ENCODE measurements at regions not wholly inside any gene's neighbourhood (a gene's known extent, or its start where the extent isn't known, plus 50 kb on each side); places are given as distances from the start of the nearest gene placed in this dataset.

DNA sequence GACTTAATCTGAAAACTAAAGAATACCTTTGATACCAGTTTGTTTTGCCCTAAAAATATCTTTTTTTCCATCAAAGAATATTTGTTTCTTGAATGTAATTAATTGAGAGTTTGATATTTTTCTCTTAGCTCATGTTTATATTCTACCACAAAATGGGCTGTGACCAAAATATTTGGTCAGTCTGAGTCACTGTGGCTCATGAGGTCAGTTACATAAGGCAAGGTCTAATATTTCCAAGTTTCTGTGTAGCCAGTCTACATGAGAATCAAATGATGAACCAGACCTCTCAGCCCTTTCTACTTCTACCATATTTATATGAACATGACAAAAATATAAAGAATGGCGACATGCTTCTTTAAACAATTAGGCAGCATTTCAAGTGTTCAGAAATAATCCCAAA, 83.0 kb upstream of the IVNS1ABP start:
- H3K9me3 ChIP-seq, result no peaks in the 10 kb centered on the region
- H3K4me1 ChIP-seq, result no peaks in the 10 kb centered on the region
- no peak overlapping the region for H3K4me3 ChIP-seq
- no peak overlapping the region for H3K27ac ChIP-seq
- TF ChIP-seq POLR2A (IDR thresholded peaks at IDR 0.05) (no peak), CTCF (IDR thresholded peaks at IDR 0.05) (no peak)
- no peaks in the 10 kb centered on the region for H3K36me3 ChIP-seq
- no peak for DNase-seq
- H3K27me3 ChIP-seq, result no peaks in the 10 kb centered on the region

DNA sequence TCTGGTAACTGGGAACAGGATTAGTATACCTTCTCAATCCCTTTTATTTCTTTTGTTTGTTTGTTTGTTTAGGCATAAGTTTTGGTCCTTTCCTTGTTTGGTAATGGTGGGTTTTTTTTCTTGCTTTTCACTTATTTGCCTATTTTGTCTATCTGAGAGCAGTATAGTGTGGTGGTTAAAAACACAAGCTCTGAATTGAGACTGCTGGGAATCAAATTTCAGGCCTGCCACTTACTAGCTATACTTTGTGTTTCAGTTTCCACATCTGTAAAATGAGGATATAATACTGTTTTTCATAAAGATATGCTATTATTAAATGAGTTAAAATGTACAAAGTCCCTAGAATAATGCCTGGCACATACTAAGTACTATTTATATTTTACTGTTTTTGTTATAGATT, 81.6 kb upstream of the IVNS1ABP start:
- Histone ChIP-seq H3K9me3 (no peaks in the 10 kb centered on the region), H3K4me3 (no peak overlapping the region), H3K27ac (no peak overlapping the region), H3K27me3 (no peaks in the 10 kb centered on the region), H3K4me1 (no peaks in the 10 kb centered on the region), H3K36me3 (no peaks in the 10 kb centered on the region)
- TF ChIP-seq CTCF (IDR thresholded peaks at IDR 0.05) (no peak), POLR2A (IDR thresholded peaks at IDR 0.05) (no peak)
- DNase-seq, result no peak

DNA sequence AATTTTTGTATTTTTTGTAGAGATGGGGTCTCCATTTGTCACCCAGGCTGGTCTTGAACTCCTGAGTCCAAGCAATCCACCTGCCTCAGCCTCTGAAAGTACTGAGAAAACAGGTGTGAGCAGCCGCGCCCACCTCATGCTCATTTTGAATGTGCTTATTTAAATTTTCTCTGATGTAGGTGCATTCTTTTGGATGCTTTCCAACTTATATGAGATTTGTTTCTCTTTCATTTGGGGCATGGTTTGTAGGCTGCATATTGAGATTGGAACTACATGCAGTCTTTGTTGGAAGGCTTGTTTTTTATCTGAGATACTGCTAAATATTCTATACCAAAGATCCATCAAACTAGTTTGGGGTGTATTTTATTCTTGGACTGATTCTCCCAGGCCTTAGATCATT, 81.0 kb upstream of the IVNS1ABP start:
- H3K27me3 ChIP-seq, result no peaks in the 10 kb centered on the region
- H3K36me3 ChIP-seq, result no peaks in the 10 kb centered on the region
- no peaks in the 10 kb centered on the region for H3K9me3 ChIP-seq
- H3K27ac ChIP-seq, result no peak overlapping the region
- H3K4me1 ChIP-seq, result no peaks in the 10 kb centered on the region
- TF ChIP-seq POLR2A (IDR thresholded peaks at IDR 0.05) (no peak), CTCF (IDR thresholded peaks at IDR 0.05) (no peak)
- DNase-seq, result no peak
- no peak overlapping the region for H3K4me3 ChIP-seq

DNA sequence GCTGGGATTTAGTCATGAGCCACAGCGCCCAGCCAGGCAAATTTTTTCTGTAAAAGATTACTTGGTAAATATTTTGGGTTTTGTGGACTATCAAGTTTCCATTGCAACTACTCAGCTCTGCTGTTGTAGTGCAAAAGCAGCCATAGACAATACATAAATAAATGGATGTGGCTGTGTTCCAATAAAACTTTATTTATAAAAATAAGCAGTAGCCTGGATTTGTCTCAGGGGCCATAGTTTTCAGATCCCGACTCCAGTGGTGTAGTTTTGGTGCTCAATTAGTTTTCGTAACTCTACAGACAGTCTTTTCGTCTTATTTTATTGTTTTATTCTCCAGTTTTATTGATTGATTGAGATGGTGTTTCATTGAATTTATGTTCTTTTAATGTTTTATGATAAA, 80.1 kb upstream of the IVNS1ABP start:
- no peak for DNase-seq
- Histone ChIP-seq H3K36me3 (no peaks in the 10 kb centered on the region), H3K9me3 (no peaks in the 10 kb centered on the region), H3K4me3 (no peak overlapping the region), H3K4me1 (no peaks in the 10 kb centered on the region), H3K27me3 (no peaks in the 10 kb centered on the region), H3K27ac (no peak overlapping the region)
- TF ChIP-seq CTCF (IDR thresholded peaks at IDR 0.05), result no peak
- no peak for TF ChIP-seq POLR2A (IDR thresholded peaks at IDR 0.05)

DNA sequence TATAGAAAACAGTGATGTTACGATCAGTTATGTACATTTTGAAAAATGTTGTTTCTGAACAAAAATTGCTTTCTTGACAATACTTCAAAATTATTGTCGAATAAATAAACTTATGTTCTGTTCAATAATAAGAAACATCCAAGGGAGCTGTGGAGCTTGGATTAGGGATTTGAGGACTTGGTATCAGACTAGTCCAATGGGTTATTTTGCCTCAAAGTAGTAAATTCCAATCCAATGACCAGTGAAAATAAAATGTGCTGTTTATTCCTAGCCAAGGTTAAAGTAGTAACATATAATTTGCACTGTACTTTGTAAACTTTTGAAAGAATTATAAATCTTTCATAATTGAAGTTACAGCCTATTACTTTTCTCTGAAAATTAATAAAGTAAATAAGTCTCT, 79.1 kb upstream of the IVNS1ABP start:
- H3K27me3 ChIP-seq, result no peaks in the 10 kb centered on the region
- H3K27ac ChIP-seq, result no peak overlapping the region
- H3K36me3 ChIP-seq, result no peaks in the 10 kb centered on the region
- no peaks in the 10 kb centered on the region for H3K4me1 ChIP-seq
- H3K4me3 ChIP-seq, result no peak overlapping the region
- no peaks in the 10 kb centered on the region for H3K9me3 ChIP-seq
- TF ChIP-seq POLR2A (IDR thresholded peaks at IDR 0.05) (no peak), CTCF (IDR thresholded peaks at IDR 0.05) (no peak)
- DNase-seq, result no peak

- Histone ChIP-seq H3K27ac (no peak overlapping the region), H3K27me3 (no peaks in the 10 kb centered on the region), H3K4me1 (no peaks in the 10 kb centered on the region), H3K9me3 (no peaks in the 10 kb centered on the region), H3K4me3 (no peak overlapping the region), H3K36me3 (no peaks in the 10 kb centered on the region)
- no peak for DNase-seq
- TF ChIP-seq CTCF (IDR thresholded peaks at IDR 0.05) (no peak), POLR2A (IDR thresholded peaks at IDR 0.05) (no peak)
Measured at GRCh38 chr1:185393815-185394214, 76.8 kb upstream of the IVNS1ABP start.
